D721Med (cell line): ENCODE measurements at regions not wholly inside any gene's neighbourhood (a gene's known extent, or its start where the extent isn't known, plus 50 kb on each side); places are given as distances from the start of the nearest gene placed in this dataset.

Experiments
- DNase-seq: peaks from one replicate; pipeline ENCODE4 v3.0.0; 2011; ENCODE audit warnings: low spot score; ENCODE audit not compliant: insufficient read length
- FAIRE-seq: peaks from 2 replicates; lab custom pipeline; 2011; peaks lifted over from hg19 to GRCh38; lab: Jason Lieb, UNC
- CTCF ChIP-seq: IDR thresholded peaks from 2 replicates; pipeline ENCODE4 v1.5.1; 2012; ENCODE audit warnings: mild to moderate bottlenecking, control low read depth; ENCODE audit not compliant: insufficient read depth; ENCODE audit errors: missing control alignments

GRCh38 chr15:87489902-87490665 is 766.5 kb downstream of the NTRK3 start:
- no peak for FAIRE-seq
- TF ChIP-seq CTCF = no peak

GRCh38 chr15:87489456-87489855 is 767.1 kb downstream of the NTRK3 start:
- TF ChIP-seq CTCF = no peak
- DNase-seq (no peak), FAIRE-seq (no peak)

More at GRCh38 chr15:87489902-87490665, 766.5 kb downstream of the NTRK3 start:
- no peak for DNase-seq

- FAIRE-seq (no peak), DNase-seq (no peak)
- TF ChIP-seq CTCF = no peak
Measured at GRCh38 chr15:87487484-87487883, 769.1 kb downstream of the NTRK3 start.

- FAIRE-seq (no peak), DNase-seq (no peak)
- TF ChIP-seq CTCF = no peak
Measured at GRCh38 chr15:87483468-87483867, 773.1 kb downstream of the NTRK3 start.

GRCh38 chr15:87481126-87481525 is 775.4 kb downstream of the NTRK3 start:
- no peak for DNase-seq
- TF ChIP-seq CTCF = no peak
- FAIRE-seq = no peak

- no peak for TF ChIP-seq CTCF
- FAIRE-seq = no peak
- DNase-seq = no peak
Measured at GRCh38 chr15:87478687-87479072, 777.9 kb downstream of the NTRK3 start.
